Activated T-helper 17 cell treated with anti-CD3 and anti-CD28 coated beads, Interleukin-2, amount 50 U/mL, for 72 hours (primary cell): ENCODE measurements at regions not wholly inside any gene's neighbourhood (a gene's known extent, or its start where the extent isn't known, plus 50 kb on each side); places are given as distances from the start of the nearest gene placed in this dataset.
"Not testable (repeated sequence)": the region's sequence is repeated elsewhere in the genome, so short reads cannot be mapped to it uniquely, and the experiment has no call there.

Source experiments
- ATAC-seq: fragments of 150-1000 bp; cut with Tn5 transposase; replicated peaks from 2 replicates; pipeline ENCODE4 v1.10.0; 2021; ENCODE audit warnings: mild to moderate bottlenecking, moderate library complexity
- H3K27ac Mint-ChIP-seq: one replicate; pipeline ENCODE4 v1.8.0; 2022; ENCODE audit warnings: mixed read lengths
- H3K27me3 Mint-ChIP-seq: one replicate; pipeline ENCODE4 v1.8.0; 2022; ENCODE audit warnings: mixed read lengths
- H3K36me3 Mint-ChIP-seq: one replicate; pipeline ENCODE4 v1.8.0; 2022; ENCODE audit warnings: low read depth, mild to moderate bottlenecking, mixed read lengths
- H3K4me1 Mint-ChIP-seq: one replicate; pipeline ENCODE4 v1.8.0; 2022; ENCODE audit warnings: mixed read lengths
- H3K4me3 Mint-ChIP-seq: one replicate; pipeline ENCODE4 v1.8.0; 2022; ENCODE audit warnings: mild to moderate bottlenecking, mixed read lengths
- H3K9me3 Mint-ChIP-seq: one replicate; pipeline ENCODE4 v1.8.0; 2022; ENCODE audit warnings: mixed read lengths

- Mint-ChIP-seq H3K9me3 (no peaks in the 10 kb centered on the region), H3K27ac (no peak overlapping the region), H3K4me1 (no peaks in the 10 kb centered on the region), H3K4me3 (no peak overlapping the region), H3K27me3 (peaks cover 9% of the 10 kb centered on the region), H3K36me3 (no peaks in the 10 kb centered on the region)
- no peak for ATAC-seq
Observed at GRCh38 chr7:26937939-26938623, 73.7 kb upstream of the SKAP2 start.

GRCh38 chr7:26937306-26937705, 72.9 kb upstream of the SKAP2 start:
- H3K4me3 Mint-ChIP-seq: no peak overlapping the region

GRCh38 chr7:26932616-26933015, 68.2 kb upstream of the SKAP2 start:
- not testable (repeated sequence) for H3K4me1 Mint-ChIP-seq, H3K9me3 Mint-ChIP-seq, H3K27ac Mint-ChIP-seq, H3K36me3 Mint-ChIP-seq, H3K27me3 Mint-ChIP-seq, ATAC-seq, H3K4me3 Mint-ChIP-seq

More at GRCh38 chr7:26937306-26937705, 72.9 kb upstream of the SKAP2 start:
- Mint-ChIP-seq H3K9me3 (no peaks in the 10 kb centered on the region), H3K4me1 (no peaks in the 10 kb centered on the region), H3K27ac (no peak overlapping the region), H3K36me3 (no peaks in the 10 kb centered on the region), H3K27me3 (peaks cover 9% of the 10 kb centered on the region)
- no peak for ATAC-seq

GRCh38 chr7:26930845-26931244, 66.5 kb upstream of the SKAP2 start:
- Mint-ChIP-seq H3K4me3 (no peak overlapping the region), H3K4me1 (no peaks in the 10 kb centered on the region), H3K27me3 (peaks cover 3% of the 10 kb centered on the region), H3K9me3 (no peaks in the 10 kb centered on the region), H3K36me3 (no peaks in the 10 kb centered on the region), H3K27ac (no peak overlapping the region)
- no peak for ATAC-seq

- Mint-ChIP-seq H3K4me1 (no peaks in the 10 kb centered on the region), H3K4me3 (no peak overlapping the region), H3K9me3 (no peaks in the 10 kb centered on the region), H3K36me3 (no peaks in the 10 kb centered on the region), H3K27me3 (peaks cover 3% of the 10 kb centered on the region), H3K27ac (no peak overlapping the region)
- ATAC-seq: no peak
Observed at GRCh38 chr7:26930201-26930600, 65.8 kb upstream of the SKAP2 start.

- Mint-ChIP-seq H3K36me3 (no peaks in the 10 kb centered on the region), H3K27ac (no peak overlapping the region), H3K4me1 (no peaks in the 10 kb centered on the region), H3K9me3 (no peaks in the 10 kb centered on the region), H3K27me3 (peaks cover 3% of the 10 kb centered on the region), H3K4me3 (no peak overlapping the region)
- no peak for ATAC-seq
Observed at GRCh38 chr7:26928703-26929347, 64.4 kb upstream of the SKAP2 start.

- no peaks in the 10 kb centered on the region for H3K4me1 Mint-ChIP-seq
- H3K27ac Mint-ChIP-seq: no peak overlapping the region
- H3K36me3 Mint-ChIP-seq: no peaks in the 10 kb centered on the region
- no peak overlapping the region for H3K4me3 Mint-ChIP-seq
- no peak for ATAC-seq
- no peaks in the 10 kb centered on the region for H3K9me3 Mint-ChIP-seq
- H3K27me3 Mint-ChIP-seq: peaks cover 3% of the 10 kb centered on the region
Observed at GRCh38 chr7:26925768-26926167, 61.4 kb upstream of the SKAP2 start.

GRCh38 chr7:26924149-26924767, 59.9 kb upstream of the SKAP2 start:
- H3K27me3 Mint-ChIP-seq: peaks cover 8% of the 10 kb centered on the region
- no peak for ATAC-seq
- H3K27ac Mint-ChIP-seq: no peak overlapping the region
- H3K9me3 Mint-ChIP-seq: no peaks in the 10 kb centered on the region
- no peaks in the 10 kb centered on the region for H3K36me3 Mint-ChIP-seq
- no peak overlapping the region for H3K4me3 Mint-ChIP-seq
- no peaks in the 10 kb centered on the region for H3K4me1 Mint-ChIP-seq

- no peak for ATAC-seq
- no peaks in the 10 kb centered on the region for H3K9me3 Mint-ChIP-seq
- no peaks in the 10 kb centered on the region for H3K36me3 Mint-ChIP-seq
- H3K4me1 Mint-ChIP-seq: no peaks in the 10 kb centered on the region
- H3K4me3 Mint-ChIP-seq: no peak overlapping the region
- H3K27me3 Mint-ChIP-seq: peaks cover 16% of the 10 kb centered on the region
- no peak overlapping the region for H3K27ac Mint-ChIP-seq
Observed at GRCh38 chr7:26919906-26920493, 55.6 kb upstream of the SKAP2 start.

GRCh38 chr7:26918241-26918640, 53.9 kb upstream of the SKAP2 start:
- Mint-ChIP-seq H3K27ac (no peak overlapping the region), H3K36me3 (no peaks in the 10 kb centered on the region), H3K4me3 (no peak overlapping the region), H3K4me1 (no peaks in the 10 kb centered on the region), H3K27me3 (peaks cover 19% of the 10 kb centered on the region), H3K9me3 (no peaks in the 10 kb centered on the region)
- ATAC-seq: no peak

GRCh38 chr7:26916779-26917320, 52.5 kb upstream of the SKAP2 start:
- H3K4me1 Mint-ChIP-seq: no peaks in the 10 kb centered on the region
- H3K27ac Mint-ChIP-seq: no peak overlapping the region
- H3K4me3 Mint-ChIP-seq: no peak overlapping the region
- H3K9me3 Mint-ChIP-seq: no peaks in the 10 kb centered on the region
- no peaks in the 10 kb centered on the region for H3K36me3 Mint-ChIP-seq
- no peak for ATAC-seq
- H3K27me3 Mint-ChIP-seq: peaks cover 19% of the 10 kb centered on the region

GRCh38 chr7:26916336-26916735, 51.9 kb upstream of the SKAP2 start:
- H3K9me3 Mint-ChIP-seq: no peaks in the 10 kb centered on the region
- no peaks in the 10 kb centered on the region for H3K4me1 Mint-ChIP-seq
- no peak overlapping the region for H3K27ac Mint-ChIP-seq
- H3K27me3 Mint-ChIP-seq: peaks cover 19% of the 10 kb centered on the region
- ATAC-seq: no peak
- H3K36me3 Mint-ChIP-seq: no peaks in the 10 kb centered on the region
- no peak overlapping the region for H3K4me3 Mint-ChIP-seq
